ENCODE measurements at regions not wholly inside any gene's neighbourhood (a gene's known extent, or its start where the extent isn't known, plus 50 kb on each side); places are given as distances from the start of the nearest gene placed in this dataset.

GRCh38 chr2:221649051-221649775 lies 77.1 kb upstream of the EPHA4 start:
- TF ChIP-seq CTCF (IDR thresholded peaks at IDR 0.05) (no peak), POLR2A (IDR thresholded peaks at IDR 0.05) (no peak), POLR2AphosphoS5 (IDR thresholded peaks at IDR 0.05) (no peak)
